GM10248 (cell line): ENCODE measurements at regions not wholly inside any gene's neighbourhood (a gene's known extent, or its start where the extent isn't known, plus 50 kb on each side); places are given as distances from the start of the nearest gene placed in this dataset.

Experiments
- CTCF ChIA-PET: fragments of 300-600 bp; sonication (Branson Sonifier 250); formaldehyde crosslinking; extraction: SDS; loops from one replicate; lab custom pipeline; 2021; ENCODE audit warnings: antibody characterized with exemption; lab: Yijun Ruan, JAX
- POLR2A ChIA-PET: fragments of 350-650 bp; sonication (Branson Sonifier 250); formaldehyde crosslinking; extraction: SDS; loops from one replicate; lab custom pipeline; 2020; ENCODE audit warnings: antibody characterized with exemption; lab: Yijun Ruan, JAX
- DNase-seq: peaks from one replicate; pipeline ENCODE4 v3.0.0; 2012; ENCODE audit errors: extremely low spot score
- TF ChIP-seq, protein P1 (sequence below): IDR thresholded peaks from 2 replicates; pipeline ENCODE4 v1.5.1; 2012; ENCODE audit warnings: mild to moderate bottlenecking, low read depth; ENCODE audit errors: extremely low read depth, missing control alignments, control extremely low read depth

DNA sequence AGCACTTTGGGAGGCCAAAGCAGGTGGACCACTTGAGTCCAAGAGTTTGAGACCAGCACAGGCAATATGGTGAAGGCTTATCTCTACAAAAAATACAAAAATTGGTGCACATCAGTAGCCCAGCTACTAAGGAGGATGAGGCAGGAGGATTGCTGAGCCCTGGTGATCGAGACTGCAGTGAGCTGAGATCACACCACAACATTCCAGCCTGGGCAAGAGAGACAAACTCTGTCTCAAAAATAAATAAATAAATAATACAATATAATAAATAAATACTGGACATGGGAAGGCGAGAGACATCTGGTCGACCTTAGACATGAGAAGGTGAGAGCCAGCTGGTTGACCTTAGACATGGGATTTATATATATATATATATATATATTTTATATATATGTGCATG, 119.8 kb upstream of the SLC38A4 start:
- DNase-seq, result no peak
- ChIA-PET POLR2A (no interaction called here), CTCF (interaction anchor here (1.3 to 1.7 kb wide), 4 partner anchors 9 to 820 kb away, joined by 3 to 9 read pairs (median 4); no protein-coding TSS in a partner anchor)
- TF ChIP-seq, protein P1, sequence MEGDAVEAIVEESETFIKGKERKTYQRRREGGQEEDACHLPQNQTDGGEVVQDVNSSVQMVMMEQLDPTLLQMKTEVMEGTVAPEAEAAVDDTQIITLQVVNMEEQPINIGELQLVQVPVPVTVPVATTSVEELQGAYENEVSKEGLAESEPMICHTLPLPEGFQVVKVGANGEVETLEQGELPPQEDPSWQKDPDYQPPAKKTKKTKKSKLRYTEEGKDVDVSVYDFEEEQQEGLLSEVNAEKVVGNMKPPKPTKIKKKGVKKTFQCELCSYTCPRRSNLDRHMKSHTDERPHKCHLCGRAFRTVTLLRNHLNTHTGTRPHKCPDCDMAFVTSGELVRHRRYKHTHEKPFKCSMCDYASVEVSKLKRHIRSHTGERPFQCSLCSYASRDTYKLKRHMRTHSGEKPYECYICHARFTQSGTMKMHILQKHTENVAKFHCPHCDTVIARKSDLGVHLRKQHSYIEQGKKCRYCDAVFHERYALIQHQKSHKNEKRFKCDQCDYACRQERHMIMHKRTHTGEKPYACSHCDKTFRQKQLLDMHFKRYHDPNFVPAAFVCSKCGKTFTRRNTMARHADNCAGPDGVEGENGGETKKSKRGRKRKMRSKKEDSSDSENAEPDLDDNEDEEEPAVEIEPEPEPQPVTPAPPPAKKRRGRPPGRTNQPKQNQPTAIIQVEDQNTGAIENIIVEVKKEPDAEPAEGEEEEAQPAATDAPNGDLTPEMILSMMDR, result no peak

DNA sequence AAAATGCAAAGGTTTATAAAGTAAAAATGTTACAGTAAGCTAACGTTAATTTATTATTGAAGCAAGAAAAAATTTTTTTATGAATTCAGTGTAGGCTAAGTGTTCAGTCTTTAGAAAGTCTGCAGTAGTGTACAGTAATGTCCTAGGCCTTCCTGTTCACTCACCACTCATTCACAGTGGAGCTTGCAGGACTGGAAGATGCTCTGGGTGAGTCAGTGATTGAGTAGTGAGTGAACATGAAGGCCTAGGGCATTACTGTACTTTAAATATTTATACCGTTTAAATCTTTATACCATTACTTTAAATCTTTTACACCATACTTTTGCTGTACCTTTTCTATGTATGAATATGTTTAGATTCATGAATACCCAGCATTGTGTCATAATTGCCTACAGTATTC, 120.3 kb upstream of the SLC38A4 start:
- CTCF ChIA-PET, result interaction anchor here (0.9 to 1.7 kb wide), 4 partner anchors 11 to 821 kb away, joined by 4 to 9 read pairs (median 4); no protein-coding TSS in a partner anchor
- POLR2A ChIA-PET, result no interaction called here

DNA sequence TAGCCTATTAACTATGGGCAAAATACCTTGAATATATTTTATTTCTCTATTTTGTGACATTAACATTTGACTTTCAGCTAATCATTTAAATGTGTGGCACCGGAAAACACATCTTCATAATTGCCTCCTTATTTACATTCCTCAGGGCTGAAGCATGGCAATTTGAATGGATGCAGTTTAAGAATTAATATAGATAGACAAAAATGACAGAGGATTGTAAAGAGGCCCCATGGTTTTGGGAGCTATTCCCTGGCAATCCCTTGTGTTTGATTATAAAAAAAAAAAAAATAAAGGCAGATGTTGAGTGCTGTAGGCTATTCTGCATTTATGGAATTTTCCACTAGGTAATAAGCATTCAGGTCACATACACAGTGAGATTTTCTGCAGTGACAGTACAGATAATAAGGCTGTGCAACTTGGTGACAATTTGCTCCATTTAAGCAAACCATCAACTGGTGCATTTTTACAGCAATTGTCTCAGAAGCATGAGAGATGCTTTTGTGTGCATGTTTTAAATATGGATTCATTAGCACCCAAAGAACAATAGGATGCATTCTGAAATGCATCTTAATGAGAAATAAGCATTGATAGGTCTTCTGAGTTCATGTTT, 123.2 kb upstream of the SLC38A4 start:
- CTCF ChIA-PET, result no interaction called here
- TF ChIP-seq, protein P1, result no peak
- POLR2A ChIA-PET, result no interaction called here
- DNase-seq, result no peak

More for the DNA sequence above, 120.3 kb upstream of the SLC38A4 start:
- TF ChIP-seq, protein P1, result no peak
- no peak for DNase-seq

DNA sequence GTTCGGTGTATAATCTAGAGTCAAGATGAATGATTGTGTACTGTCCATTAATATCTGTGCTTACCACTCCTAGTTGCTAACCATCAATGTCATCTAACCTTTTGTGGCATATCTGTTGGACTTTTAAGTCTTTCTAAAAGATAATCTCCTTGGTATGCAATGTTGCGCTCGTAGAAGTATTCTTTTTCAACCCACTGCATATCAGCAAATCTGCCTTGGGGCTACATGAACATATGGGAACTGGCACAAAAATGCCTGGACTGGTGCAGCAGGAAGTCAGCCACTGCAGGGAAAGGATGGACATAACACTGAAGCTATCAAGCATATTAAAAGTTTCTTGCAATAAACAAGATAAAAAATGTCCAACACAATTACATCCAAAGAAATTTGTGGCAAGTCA, 124.3 kb upstream of the SLC38A4 start:
- ChIA-PET CTCF (interaction anchor here (1.6 kb wide), 1 partner anchor 16 kb away, joined by 3 read pairs; no protein-coding TSS in a partner anchor), POLR2A (no interaction called here)
- no peak for DNase-seq
- TF ChIP-seq, protein P1, result no peak

DNA sequence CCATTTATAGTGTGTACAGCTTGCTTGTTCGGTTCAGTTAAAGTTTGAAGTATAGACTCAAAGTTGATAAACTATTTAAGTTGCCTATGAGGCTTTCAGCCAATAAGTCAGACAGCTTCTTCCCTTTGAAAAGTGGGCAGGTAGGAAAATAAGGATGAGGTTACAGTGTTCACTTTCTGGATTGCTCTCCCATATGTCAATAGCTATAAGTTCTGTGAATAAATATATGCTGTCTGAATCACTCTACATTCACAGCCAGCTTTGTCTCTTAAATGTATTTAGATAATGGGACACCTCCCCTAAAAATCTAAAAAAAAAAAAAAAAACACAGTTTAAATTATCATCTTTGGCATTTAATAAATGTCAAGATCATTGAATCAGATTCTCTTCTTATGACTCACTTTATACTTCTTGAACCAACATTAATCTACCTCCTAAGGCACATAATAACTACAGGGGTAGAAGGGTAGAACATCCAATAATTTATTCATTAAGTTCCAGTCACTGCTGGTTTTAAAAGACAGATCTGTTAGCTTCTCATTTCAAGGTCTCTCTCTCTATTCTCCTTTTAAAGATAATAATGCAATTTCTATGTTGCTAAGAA, 126.4 kb upstream of the PCED1B start:
- ChIA-PET CTCF (interaction anchor here (1.0 to 2.3 kb wide), 6 partner anchors 10 to 828 kb away, joined by 3 to 8 read pairs (median 4); no protein-coding TSS in a partner anchor), POLR2A (no interaction called here)
- no peak for DNase-seq
- TF ChIP-seq, protein P1, result no peak

DNA sequence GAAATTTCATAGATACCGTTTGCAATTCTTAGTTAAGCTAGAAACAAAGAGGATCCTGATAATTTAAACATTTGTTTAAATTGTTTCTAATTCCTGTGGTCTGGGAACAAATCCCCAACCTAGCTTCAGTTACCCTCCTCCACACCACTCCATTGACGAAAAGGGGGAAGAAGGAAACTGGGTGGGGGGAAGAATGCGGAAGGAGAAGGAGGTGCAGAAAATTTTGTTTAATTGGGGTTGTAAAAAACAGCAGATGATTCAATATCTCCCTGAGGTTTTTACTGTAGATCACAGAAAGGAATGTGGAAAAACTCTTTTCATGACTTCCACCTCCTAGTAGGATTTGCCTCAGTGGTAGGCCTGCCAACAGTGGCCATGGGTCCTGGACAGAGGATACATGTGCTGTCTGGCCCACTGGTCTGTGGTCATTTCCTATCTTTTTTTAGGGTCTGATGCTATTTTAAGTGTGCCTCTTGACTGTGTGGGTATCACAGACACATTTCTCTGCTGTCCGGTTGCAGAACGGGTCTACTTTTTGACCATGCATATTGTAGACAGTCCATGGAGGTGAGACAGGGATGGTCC, 122.9 kb upstream of the PCED1B start:
- ChIA-PET POLR2A (no interaction called here), CTCF (interaction anchor here (1.9 kb wide), 1 partner anchor 12 kb away, joined by 5 read pairs; no protein-coding TSS in a partner anchor)
- no peak for DNase-seq
- TF ChIP-seq, protein P1, result no peak
